ENCODE measurements at regions not wholly inside any gene's neighbourhood (a gene's known extent, or its start where the extent isn't known, plus 50 kb on each side); places are given as distances from the start of the nearest gene placed in this dataset.

DNA sequence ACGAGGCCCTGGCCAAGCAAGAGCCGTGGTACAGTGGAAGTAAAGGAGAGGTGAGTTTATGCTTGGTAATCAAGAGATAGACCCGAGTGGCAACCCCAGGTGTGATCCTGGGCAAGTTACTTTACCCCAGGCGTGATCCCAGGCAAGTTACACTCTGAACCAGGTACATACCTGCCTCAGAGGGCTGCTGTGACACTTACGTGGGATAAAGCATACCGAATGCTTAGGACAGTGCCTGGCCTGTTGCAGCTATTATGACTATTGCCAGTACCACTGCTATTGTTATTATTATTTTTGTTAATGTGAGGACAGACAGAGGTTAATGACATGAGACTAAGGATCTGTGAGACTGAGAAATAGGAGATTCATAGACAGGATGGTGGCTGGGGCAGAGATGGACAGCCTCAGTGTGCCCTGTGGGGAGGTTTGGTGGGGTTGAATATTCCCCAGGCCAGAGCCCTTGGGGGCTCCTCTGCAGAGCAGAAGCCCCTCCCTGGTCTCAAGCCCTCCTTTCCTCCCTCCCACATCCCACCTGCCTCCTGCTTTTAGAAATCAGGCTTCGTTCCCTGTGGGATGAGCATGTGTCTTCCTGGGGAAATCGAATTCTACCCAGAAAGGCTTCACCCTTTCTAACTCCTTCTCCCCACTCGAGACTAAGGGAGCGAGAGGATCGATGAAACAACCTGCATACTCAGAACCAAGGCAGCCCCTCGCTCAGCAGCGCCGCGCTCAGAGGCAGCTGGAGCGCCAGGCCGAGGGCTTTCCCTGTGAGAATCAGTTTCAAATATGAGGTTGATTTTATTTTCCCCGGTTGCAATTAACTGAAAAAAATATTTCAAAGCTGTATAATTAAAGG, 62.0 kb upstream of the SIX3 start:
- no peak for DNase-seq (ENCODE audit: low read depth)

DNA sequence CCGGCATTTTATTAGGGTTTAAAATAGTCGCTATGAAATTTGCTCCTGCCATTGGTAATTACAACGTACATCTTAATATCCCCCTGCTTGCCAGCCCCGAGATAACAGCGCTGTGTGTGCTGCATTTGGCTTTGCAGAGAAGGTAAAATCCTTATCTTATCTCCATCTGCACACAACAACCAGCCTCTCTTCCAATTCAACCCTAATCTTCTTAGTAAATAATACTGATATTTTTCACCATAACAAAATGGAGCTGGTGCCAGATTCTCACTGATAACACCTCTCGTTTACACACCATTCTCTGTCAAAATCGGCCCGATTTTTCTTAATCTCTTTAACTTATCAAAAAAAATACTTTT, 61.4 kb upstream of the SIX3 start:
- DNase-seq (ENCODE audit: low read depth), result no peak

DNA sequence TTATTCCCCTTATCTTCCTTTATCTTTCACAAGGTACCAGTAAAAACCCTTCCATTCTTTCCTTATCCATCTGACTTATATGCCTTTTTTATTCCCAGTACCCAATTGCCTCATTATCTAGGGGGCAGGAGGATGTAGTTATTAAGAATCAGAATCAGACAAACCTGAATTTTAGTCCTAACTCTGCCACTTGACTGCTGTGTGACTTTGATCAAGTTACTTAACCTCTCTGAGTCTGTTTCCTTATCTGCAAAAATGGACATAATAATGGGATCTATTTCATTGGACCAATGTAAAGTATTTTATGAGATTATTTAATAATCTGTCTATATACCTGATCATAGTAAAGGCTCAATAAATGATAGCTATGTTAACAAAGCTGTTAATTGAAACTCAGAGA, 59.6 kb upstream of the SIX3 start:
- no peak for DNase-seq (ENCODE audit: low read depth)

DNA sequence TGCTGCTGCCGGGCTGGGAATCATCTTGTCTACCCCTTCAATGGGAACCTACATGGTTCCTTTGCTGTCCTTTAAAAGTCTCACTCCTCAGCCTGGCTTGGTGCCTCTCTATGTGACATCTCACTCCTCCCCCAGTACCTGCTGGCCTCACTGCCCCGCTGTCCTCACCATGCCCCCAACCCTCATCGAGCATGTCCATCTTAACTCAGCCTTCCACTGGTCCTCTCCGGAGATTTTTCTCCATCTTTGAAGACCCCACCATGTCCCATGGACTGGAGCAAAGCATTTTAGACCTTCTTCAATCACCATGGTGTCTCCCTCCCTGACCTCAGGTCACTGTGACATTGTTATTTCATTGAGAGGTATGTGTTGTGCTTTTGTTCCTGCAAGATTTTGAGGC, 58.1 kb upstream of the SIX3 start:
- DNase-seq (ENCODE audit: low read depth), result no peak

DNA sequence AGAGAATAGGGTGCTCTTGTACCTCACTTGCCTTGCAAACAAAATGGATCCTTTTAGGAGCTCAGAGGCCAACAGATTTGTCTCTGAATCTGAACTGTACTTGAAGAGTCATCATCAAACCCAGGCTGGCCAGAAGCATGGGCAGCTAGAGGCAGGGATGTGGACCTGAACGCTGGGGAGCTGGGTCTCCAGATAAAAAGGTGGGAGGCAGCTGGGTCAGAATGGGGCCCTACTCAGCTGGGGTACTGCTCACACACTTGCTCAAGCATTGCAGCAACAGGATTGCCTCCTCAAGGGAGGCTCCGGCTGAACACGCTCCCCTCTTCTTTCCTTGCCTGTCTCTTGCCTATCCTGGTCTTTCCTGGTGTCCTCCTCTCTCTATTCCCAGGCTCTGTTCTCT, 57.3 kb upstream of the SIX3 start:
- DNase-seq (ENCODE audit: low read depth), result no peak

DNA sequence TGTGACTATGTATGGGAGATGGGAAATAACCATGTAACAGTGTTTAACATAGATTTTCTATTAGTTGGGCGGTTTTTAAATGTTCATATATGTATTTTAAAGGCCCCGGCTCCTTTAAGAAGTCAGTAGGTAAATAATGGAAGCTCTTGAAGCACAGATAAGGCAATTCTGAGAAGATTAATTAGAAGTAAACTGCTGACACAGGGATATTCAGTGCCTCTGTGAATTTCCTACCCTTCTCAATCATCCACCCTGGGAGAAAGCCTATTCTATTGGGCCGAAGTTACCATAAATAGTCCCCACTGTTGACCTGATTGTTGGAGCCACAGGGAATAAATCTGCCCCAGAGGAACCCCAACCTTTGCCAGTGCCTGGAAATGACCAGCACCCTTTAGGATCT, 56.8 kb upstream of the SIX3 start:
- no peak for DNase-seq (ENCODE audit: low read depth)

DNA sequence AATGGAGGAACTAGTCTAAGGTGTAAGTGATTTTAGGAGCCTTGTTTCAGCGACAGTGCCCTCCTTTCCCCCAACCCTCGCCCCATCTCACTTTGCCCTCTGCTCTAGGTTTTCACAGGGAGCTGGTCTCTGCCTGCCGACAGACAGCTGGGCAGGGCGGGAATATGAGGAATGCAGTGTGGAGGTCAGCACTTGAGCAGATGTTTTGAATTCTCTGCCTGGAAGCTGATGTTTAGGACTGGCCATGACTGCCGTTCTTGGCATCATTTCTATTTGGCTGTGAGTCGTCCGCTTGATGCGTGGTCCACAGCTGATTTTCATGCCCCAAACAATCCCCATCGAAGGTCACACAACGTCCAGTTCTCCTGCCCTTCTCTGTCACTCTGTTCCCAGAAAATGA, 55.1 kb upstream of the SIX3 start:
- DNase-seq (ENCODE audit: low read depth), result no peak

DNA sequence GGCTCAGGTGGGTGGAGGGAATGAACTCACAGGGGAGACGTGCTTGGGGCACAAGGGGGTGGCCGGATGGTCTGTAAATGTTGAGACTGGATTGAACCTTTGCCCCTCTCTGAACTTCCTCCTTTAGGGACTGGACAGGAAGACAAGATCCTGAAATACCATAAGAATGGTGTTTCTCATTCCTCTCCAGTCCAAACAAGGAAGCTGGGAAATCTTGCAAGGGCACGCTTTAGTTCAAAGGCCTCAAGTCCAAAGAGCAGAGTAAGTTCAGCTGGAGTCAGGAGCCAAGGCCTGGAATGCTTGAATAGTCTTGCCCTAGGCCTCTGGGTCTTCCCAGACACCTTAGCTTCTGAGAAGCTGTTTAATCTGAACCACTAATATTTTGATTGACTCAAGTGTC, 52.4 kb upstream of the SIX3 start:
- no peak for DNase-seq (ENCODE audit: low read depth)
